ENCODE measurements at regions not wholly inside any gene's neighbourhood (a gene's known extent, or its start where the extent isn't known, plus 50 kb on each side); places are given as distances from the start of the nearest gene placed in this dataset.

DNA sequence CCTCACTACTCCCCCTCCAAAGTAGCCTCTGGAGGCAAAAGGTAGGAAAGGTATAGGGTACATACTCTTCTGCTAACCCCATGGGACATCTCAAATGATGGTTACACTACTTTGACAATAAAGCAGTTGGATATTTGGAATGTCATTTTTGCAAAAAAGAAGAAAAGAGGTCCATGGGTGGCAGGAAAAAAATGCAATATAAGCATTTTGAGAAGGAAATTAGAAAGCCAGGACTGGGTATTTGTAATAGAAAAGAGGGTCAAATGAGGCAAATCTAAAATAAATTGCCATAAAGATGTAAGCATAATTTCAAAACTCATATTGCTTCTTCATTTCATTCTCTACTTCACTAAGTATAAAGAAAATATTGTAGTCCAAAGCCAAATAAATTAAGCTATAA is 280.2 kb downstream of the NOL4 start:
- H3K4me3 ChIP-seq (ENCODE audit: low read length, poor library complexity, severe bottlenecking): no peak overlapping the region
- no peak for TF ChIP-seq EZH2phosphoT487 (IDR thresholded peaks at IDR 0.05; ENCODE audit: borderline replicate concordance)
- TF ChIP-seq, protein P1, sequence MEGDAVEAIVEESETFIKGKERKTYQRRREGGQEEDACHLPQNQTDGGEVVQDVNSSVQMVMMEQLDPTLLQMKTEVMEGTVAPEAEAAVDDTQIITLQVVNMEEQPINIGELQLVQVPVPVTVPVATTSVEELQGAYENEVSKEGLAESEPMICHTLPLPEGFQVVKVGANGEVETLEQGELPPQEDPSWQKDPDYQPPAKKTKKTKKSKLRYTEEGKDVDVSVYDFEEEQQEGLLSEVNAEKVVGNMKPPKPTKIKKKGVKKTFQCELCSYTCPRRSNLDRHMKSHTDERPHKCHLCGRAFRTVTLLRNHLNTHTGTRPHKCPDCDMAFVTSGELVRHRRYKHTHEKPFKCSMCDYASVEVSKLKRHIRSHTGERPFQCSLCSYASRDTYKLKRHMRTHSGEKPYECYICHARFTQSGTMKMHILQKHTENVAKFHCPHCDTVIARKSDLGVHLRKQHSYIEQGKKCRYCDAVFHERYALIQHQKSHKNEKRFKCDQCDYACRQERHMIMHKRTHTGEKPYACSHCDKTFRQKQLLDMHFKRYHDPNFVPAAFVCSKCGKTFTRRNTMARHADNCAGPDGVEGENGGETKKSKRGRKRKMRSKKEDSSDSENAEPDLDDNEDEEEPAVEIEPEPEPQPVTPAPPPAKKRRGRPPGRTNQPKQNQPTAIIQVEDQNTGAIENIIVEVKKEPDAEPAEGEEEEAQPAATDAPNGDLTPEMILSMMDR (conservative IDR thresholded peaks at IDR 0.05; ENCODE audit: low read length): no peak
- H3F3A ChIP-seq (ENCODE audit: low read depth): no peaks in the 10 kb centered on the region
- H3K79me2 ChIP-seq (ENCODE audit: insufficient read depth, low read length): no peaks in the 10 kb centered on the region
- H3K4me2 ChIP-seq (ENCODE audit: low read depth, low read length, poor library complexity, severe bottlenecking): no peak overlapping the region
- H3K4me1 ChIP-seq (ENCODE audit: insufficient read depth, low read length, poor library complexity, severe bottlenecking): no peaks in the 10 kb centered on the region
- no peaks in the 10 kb centered on the region for H3K36me3 ChIP-seq (ENCODE audit: insufficient read depth, low read length)
- no peaks in the 10 kb centered on the region for H3K9me3 ChIP-seq (ENCODE audit: insufficient read depth, low read depth, low read length)
- no peak overlapping the region for H2AFZ ChIP-seq (ENCODE audit: low read length)
- no peaks in the 10 kb centered on the region; the same call in 1 of the 2 replicates for H3K9me2 ChIP-seq (replicated peaks; ENCODE audit: low read depth, low read length)
- no peaks in the 10 kb centered on the region for H3K27me3 ChIP-seq (ENCODE audit: insufficient read depth, low read length, poor library complexity, severe bottlenecking)
- no peak overlapping the region for H3K9ac ChIP-seq (ENCODE audit: low read depth, low read length, poor library complexity, severe bottlenecking)
- H4K20me1 ChIP-seq (ENCODE audit: insufficient read depth, low read length, poor library complexity, severe bottlenecking): no peaks in the 10 kb centered on the region

DNA sequence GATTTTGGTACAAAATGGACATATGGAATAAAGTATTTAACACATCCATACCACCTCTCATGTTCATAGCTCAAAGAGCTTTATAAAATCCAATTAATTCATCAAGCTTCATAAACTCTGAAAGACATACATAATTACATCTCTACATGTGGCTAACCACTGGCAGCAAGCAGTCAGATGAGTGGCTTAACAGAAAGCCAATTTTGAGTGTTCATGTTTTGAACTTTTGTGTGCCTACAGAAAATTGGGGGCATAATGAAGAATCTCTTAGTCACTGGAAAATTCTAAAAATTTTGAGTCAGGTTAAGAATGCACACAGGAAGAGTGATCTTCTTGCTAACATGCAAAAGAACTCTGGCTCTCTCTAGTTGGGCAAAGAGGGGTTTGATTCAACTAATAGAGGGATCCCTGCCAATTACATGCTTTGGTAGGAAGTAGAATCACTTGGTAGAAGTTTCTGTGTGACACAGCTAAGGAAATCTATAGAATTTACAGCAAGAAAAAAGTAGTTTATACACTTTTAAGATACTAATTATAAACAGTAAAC is 287.4 kb downstream of the NOL4 start:
- no peaks in the 10 kb centered on the region for H3K79me2 ChIP-seq (ENCODE audit: insufficient read depth, low read length)
- no peaks in the 10 kb centered on the region for H3F3A ChIP-seq (ENCODE audit: low read depth)
- no peaks in the 10 kb centered on the region for H3K9me2 ChIP-seq (replicated peaks; ENCODE audit: low read depth, low read length)
- no peaks in the 10 kb centered on the region for H3K27me3 ChIP-seq (ENCODE audit: insufficient read depth, low read length, poor library complexity, severe bottlenecking)
- H4K20me1 ChIP-seq (ENCODE audit: insufficient read depth, low read length, poor library complexity, severe bottlenecking): no peaks in the 10 kb centered on the region
- H3K4me3 ChIP-seq (ENCODE audit: low read length, poor library complexity, severe bottlenecking): no peak overlapping the region
- TF ChIP-seq EZH2phosphoT487 (IDR thresholded peaks at IDR 0.05; ENCODE audit: borderline replicate concordance): no peak
- TF ChIP-seq, protein P1 (conservative IDR thresholded peaks at IDR 0.05; ENCODE audit: low read length): no peak
- H3K36me3 ChIP-seq (ENCODE audit: insufficient read depth, low read length): no peaks in the 10 kb centered on the region
- H3K4me1 ChIP-seq (ENCODE audit: insufficient read depth, low read length, poor library complexity, severe bottlenecking): no peaks in the 10 kb centered on the region
- H3K9ac ChIP-seq (ENCODE audit: low read depth, low read length, poor library complexity, severe bottlenecking): no peak overlapping the region
- no peak overlapping the region for H3K4me2 ChIP-seq (ENCODE audit: low read depth, low read length, poor library complexity, severe bottlenecking)
- H2AFZ ChIP-seq (ENCODE audit: low read length): no peak overlapping the region
- H3K9me3 ChIP-seq (ENCODE audit: insufficient read depth, low read depth, low read length): no peaks in the 10 kb centered on the region

DNA sequence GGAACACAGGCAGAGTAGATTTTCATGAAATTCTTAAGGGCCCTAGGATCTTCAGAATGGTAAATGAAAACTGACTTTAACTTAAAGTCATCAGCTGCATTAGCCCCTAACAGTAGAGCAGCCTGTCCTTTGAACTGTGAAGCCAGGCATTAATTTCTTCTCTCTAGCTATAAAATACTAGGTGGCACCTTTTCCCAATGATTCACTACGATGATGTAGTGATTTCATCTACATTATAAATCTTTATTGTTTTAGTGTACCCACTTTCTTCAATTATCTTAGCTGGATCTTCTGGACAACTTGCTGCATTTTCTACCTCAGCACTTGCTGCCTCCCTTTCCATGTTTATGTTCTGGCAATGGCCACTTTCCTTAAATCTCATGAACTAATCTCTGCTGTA is 290.5 kb downstream of the NOL4 start:
- Histone ChIP-seq H3K4me3 (ENCODE audit: low read length, poor library complexity, severe bottlenecking) (no peak overlapping the region), H3K9me3 (ENCODE audit: insufficient read depth, low read depth, low read length) (no peaks in the 10 kb centered on the region), H3K36me3 (ENCODE audit: insufficient read depth, low read length) (no peaks in the 10 kb centered on the region), H3F3A (ENCODE audit: low read depth) (no peaks in the 10 kb centered on the region), H3K4me1 (ENCODE audit: insufficient read depth, low read length, poor library complexity, severe bottlenecking) (no peaks in the 10 kb centered on the region), H3K9me2 (replicated peaks; ENCODE audit: low read depth, low read length) (no peaks in the 10 kb centered on the region), H3K9ac (ENCODE audit: low read depth, low read length, poor library complexity, severe bottlenecking) (no peak overlapping the region), H3K4me2 (ENCODE audit: low read depth, low read length, poor library complexity, severe bottlenecking) (no peak overlapping the region), H4K20me1 (ENCODE audit: insufficient read depth, low read length, poor library complexity, severe bottlenecking) (no peaks in the 10 kb centered on the region), H3K27me3 (ENCODE audit: insufficient read depth, low read length, poor library complexity, severe bottlenecking) (no peaks in the 10 kb centered on the region), H2AFZ (ENCODE audit: low read length) (no peak overlapping the region), H3K79me2 (ENCODE audit: insufficient read depth, low read length) (no peaks in the 10 kb centered on the region)
- TF ChIP-seq, protein P1 (conservative IDR thresholded peaks at IDR 0.05; ENCODE audit: low read length): no peak
- no peak for TF ChIP-seq EZH2phosphoT487 (IDR thresholded peaks at IDR 0.05; ENCODE audit: borderline replicate concordance)

All from Loucy (cell line).